HG03378 (cell line): ENCODE measurements at regions not wholly inside any gene's neighbourhood (a gene's known extent, or its start where the extent isn't known, plus 50 kb on each side); places are given as distances from the start of the nearest gene placed in this dataset.

ENCODE experiments used
- ATAC-seq: cut with Tn5 transposase; IDR thresholded peaks from one replicate; pipeline ENCODE4 v1.9.1; 2021; ENCODE audit warnings: mild to moderate bottlenecking, moderate library complexity; ENCODE audit not compliant: unreplicated experiment

DNA sequence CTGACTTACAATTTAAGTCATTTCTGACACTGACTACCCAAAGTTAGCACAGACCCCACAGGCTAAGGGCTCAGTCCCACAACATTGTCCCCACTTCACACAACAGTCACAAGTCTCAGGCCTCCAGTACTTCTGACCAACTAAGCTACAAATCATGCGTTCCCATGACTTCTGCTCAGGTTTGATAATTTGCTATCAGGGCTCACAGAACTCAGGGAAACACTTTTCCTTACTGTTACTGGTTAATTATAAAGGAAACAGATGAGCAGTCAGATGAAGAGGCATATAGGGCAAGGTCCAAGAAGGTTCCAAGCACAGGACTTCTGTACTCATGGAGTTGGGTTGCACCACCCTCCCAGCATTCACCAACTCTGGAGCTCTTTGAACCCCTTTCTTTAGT, 151.2 kb upstream of the TNR start:
- no peak for ATAC-seq

DNA sequence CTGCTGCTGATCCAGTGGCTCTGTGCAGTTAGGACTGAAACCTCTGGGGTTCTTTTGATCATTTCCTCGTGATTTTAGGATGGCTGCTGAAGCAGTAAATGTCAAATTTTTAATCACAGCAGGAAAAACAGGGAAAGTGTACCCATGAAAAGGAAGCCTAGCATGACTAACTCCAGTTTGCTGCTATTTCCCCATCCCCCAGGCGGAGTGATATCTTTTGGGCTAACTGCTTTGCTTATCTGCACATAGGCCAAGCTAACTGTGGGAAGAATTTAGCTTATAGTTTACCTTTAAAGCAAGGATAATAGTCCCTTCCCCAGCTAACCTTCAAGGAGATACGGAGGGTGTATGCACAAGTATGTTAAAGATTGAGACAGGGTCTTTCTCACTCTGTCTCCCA, 149.8 kb upstream of the TNR start:
- no peak for ATAC-seq

DNA sequence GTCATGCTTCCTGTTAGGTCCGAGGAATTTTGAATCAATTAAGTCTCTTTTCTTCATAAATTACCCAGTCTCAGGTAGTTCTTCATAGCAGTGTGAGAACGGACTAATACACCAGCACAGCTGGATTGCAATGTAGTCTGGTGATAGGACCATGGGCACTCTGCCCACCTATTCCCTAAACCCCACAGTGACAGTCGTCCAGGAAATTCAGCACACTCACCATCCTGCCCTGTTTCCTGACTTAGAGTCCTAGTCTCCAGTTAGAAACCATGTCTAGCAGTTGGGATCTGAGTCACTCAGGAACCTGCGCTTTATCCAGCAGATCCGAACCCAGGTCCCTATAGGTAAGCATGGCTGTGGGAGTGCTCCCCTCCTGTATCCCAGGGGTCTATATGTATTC, 149.3 kb upstream of the TNR start:
- ATAC-seq: no peak

DNA sequence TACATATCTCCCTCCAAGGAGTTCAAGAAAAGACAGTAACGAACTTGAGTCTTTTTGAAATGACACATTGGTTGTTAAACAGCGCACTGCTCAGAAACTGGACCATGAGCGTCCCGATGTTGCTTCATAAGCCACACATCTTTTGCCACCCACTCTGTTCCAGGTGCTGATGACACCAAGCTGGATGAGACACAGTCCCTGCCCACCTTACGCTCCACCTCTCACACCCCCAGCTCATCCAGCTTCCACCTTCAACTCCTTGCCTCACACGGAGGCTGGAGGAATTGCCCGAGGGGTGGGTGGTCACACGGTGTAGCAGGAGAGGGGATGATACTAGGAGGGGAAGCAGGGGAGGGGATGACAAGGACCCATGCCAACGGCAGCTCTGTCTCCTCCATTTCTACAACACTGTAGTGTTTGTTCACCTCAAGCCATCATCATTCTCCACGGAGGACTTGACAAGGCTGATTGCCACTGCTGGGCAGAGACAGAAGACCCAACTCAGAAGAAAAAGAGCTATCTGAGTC, 148.5 kb upstream of the TNR start:
- no peak for ATAC-seq

DNA sequence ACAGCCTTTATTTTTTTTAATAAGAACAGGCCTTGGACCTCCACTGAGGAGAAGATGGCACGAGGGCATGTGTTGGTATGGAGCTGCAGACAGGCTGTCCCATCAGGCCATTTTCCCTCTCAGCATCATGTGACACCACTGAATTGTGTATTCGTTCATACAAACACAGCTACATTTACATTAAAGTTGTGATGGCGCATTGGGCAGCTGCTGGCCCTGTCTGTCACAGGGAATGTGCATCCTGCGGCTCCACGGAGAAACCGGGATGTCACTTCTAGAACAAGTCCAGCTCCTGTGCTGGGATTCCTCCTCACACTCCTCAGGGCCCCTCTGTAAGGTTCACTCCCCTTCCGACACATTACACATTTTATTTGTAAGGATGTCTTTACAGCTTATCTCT, 147.6 kb upstream of the TNR start:
- ATAC-seq: no peak

DNA sequence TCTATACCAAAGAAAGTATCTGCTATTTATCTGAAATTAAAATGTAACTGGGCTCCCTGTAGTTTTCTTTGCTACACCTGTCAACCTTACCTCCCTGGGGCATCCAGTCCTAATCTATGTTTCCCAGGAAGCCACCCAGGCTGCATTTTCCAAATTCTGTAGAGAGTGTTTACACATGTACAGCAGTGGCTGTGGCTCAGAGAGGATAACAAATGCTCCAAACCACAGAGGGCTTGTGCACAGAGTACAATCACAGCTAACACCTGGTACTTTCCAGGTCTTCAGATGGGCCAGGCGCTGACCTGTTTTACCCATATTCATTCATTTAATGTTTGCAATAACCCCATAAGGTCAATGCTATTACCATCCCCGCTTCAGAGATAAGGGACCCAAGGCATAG, 146.5 kb upstream of the TNR start:
- ATAC-seq: no peak

DNA sequence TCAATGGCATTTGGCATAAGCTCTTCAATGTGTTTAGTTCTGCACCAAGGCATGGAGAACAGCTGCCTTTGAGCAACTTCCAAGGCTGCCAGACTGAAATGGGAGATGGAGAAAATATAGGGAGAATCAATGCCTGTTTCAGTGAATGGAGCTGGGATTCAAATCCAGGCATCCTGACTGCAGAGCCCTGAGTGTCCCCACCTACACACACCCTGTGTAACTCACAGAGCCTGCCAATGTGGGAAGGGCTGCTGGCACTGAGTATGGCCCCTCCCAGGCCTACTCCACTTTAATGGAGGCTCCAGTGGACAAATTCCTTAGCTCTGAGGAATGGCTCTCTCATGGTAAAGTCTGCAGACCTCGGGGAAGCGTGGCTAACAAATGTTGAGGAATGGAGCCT, 145.6 kb upstream of the TNR start:
- no peak for ATAC-seq

DNA sequence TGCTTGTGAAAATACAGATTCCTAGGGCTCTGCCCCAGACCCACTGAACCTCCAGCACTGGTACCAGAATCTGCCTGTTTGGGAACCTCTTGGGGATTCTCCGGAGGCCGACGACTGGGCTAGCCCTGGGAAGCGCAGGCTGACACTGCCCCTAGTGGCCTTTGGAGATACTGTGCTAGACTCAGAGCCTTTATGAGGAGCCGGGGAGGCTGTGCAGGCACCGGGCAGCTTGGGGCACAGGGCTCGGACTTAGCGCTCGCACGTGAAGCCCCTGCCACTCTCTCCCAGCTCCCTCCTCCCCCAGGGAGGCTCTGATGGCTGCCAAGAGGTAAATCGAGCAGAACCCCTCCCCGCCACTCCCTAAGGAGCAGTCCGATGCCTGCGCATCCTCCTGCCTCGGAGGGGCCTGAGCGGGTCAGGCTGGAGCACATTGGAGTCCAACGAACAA, 144.6 kb upstream of the TNR start:
- ATAC-seq: peak; percentile 78

DNA sequence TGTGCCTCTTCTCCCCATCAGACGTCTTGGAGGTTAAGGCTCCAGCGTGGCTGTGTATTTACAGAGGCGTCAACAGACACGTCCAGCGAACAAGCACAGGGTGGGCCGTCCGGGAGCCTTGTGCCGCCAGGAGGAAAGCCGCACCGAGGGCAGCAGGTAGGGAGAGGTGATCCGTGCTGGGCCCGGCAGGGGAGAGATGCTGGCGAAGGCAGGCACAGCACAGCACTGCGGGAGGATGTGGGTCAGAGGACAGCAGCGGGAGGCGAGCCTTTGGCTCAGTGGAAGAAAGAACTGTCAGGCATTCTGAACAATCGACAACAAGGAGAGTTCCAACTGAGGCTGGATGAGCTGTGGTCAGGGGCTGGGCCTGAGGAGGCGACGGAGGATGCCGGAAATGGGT, 144.1 kb upstream of the TNR start:
- ATAC-seq: no peak

DNA sequence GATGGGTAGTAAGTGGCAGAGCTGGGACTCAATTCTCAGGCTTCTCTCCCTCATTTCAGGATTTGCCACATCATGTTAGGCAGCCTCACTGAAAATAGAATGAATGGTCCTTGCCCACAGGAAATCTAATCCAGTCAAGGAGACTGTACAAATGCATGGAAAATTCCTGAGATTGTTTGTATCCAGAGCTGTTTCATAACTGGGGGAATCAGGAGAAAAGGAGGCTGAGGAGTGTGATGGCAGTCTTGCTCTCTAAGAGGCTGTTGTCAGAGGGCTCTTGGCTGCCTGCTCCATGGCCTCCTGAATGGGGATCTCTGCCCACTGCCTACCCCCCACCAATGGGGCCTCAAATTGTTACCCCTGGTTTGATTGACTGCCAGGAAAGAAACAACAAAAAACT, 141.9 kb upstream of the TNR start:
- no peak for ATAC-seq

DNA sequence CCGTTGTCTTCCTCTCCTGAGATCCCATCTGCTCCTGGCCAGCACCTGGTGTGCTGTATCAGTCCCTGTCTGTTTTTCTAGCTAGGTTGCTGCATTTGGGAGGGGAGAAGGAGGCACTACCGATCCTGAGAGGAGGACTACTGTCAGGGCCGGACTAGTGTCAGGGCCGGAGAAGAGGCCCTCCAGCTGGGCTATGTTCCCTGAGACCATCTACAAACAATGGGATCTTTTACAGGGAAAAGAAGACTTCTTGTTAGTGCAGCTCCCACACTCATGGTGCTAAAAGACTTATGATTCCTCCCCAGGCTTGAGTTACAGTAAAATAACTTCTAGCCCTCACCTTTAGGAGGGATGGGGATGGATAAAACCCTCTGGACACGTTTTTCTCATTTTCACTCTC, 141.0 kb upstream of the TNR start:
- no peak for ATAC-seq

DNA sequence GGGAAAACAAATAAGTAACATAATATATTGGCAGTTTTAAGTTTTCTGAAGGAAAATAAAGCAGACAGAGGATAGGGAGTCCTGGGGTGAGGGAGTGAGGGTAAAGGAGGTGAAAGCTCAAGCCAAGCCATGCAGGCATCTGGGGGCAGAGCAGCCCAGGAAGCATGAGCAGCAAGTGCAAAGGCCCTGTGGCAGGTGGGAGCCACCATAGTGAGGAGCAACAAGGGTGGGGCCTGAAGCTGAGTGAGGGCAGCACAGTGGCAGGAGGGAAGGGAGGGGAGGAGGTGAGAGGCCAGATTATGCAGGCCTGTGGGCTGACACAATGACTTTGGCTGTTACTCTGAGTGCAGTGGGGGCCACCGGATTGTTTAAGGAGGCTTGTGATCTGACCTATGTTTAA, 138.8 kb upstream of the TNR start:
- ATAC-seq: no peak

DNA sequence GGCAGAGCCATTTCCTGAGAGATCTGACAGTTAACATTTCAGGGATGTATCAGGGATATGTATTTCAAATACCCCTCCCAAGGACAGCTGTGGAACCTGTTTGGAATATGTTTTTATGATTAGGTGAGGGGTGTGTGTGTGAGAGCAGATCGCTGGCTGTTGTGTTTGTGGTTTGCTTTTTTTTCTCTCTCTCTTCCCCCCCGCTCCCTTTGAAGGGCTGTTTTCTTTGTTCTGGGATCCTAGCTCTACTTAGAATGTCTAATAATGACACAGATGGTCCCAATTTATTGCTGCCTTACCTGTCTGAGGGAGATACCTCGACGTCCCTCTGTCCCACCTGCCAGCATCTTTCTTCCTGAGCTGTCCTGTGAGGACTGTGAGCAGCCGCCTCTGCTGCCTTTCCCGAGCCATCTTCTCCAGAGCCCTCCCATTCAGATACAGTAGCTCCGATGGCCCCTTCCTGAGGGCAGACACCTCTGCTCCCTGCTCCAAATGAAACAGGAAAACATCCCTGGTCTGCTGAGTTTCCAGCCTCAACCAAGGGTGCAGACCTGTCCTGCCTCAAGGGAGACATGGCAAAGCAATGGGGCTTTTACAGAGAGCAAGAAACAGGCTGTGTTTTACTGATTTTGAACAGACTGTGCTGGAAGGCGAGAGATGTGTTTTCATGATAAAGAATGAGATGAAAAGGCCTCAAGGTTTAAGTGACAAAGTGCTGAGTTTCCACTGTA, 138.0 kb upstream of the TNR start:
- ATAC-seq: no peak

DNA sequence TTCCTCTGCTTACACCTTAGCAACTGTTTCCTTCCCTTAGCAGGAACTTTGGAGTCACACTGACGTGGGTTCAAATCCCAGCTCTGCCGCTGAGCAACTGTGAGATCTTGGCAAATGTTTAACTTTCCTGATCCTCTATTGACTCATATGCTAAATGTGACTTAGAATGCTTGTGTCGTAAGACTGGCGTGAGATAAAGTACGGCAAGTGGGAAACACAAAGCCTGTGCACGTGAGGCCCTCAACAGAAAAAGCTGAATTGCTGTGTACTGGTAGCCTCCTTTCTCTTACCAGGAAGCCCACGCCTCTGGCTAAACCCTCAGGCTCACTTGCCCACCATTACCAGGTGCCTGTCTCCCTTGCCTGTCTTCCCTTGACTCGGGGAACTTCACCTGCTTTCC, 135.4 kb upstream of the TNR start:
- ATAC-seq: no peak

DNA sequence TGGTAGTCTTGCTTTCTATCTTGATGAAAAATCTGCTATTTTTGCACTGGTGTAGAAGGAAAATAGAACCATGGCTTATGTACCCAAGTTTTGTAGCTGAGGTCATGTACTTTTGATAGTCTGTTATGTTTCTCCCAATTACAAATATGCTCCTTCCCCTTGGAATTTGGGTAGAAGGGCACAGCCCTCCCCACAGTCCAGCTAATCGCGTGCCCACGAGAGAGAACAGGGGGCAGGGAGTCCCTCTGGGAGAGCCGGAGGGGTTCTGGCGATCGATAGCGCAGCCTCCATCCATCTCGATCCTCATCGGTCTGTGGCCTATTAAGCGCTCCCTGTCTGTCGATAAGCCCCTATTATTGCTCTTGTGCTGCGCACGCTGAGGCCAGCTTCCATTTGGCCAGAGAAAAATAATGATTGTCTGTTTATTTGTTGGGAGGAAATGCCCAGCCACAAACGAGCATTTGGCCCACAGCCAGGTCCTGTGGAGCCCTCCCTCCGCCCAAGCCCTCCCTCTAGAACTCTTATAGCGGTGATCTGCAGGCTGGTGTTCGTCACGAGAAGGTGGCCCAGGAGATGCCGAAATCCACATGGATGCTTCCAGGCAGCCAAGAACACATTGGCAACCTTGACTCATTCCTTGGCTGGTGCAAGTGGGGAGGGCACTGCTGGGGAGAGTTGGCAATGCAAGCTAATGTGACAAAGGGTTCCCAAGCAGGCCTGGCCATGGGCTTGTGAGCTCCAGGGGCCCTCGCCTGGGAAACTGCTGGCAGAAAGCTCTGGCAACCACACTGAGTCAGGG, 134.7 kb upstream of the TNR start:
- ATAC-seq: no peak

DNA sequence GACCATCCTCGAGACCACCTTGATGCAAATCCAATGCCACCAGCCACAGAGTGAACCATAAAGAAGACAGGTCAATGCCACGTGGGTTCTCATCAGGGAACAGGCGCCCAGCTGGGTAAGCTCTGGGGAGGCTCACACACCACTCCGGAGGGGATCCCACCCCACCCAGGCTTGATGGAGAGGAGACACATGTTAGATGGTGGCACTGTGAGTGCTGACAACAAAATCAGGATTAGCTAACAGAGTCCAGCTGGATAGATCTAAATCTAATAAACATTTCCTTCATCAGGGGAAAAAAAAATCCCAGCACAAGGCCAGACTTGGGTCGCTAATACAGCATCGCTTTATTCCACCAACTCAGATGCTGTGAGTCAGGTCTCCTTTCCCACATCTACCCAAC, 132.2 kb upstream of the TNR start:
- ATAC-seq: no peak

DNA sequence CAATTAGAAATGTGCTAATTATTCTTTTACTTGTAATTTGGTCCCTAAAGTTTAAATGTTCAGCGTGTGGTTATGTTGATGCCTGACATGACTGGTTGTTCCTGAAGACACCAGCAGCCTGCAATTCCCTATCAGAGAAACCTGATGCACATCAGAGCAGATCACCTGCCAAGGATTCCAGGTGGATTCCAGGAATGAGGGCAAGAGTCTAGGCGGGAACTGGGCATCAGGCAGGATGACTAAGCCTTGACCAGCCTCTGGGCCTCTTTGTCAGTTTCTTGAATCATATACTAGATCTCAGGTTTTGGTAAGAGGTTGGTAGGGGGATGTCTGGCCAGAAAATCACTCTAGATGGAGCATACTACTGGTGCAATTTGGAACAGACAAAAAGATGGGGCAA, 130.7 kb upstream of the TNR start:
- ATAC-seq: no peak

DNA sequence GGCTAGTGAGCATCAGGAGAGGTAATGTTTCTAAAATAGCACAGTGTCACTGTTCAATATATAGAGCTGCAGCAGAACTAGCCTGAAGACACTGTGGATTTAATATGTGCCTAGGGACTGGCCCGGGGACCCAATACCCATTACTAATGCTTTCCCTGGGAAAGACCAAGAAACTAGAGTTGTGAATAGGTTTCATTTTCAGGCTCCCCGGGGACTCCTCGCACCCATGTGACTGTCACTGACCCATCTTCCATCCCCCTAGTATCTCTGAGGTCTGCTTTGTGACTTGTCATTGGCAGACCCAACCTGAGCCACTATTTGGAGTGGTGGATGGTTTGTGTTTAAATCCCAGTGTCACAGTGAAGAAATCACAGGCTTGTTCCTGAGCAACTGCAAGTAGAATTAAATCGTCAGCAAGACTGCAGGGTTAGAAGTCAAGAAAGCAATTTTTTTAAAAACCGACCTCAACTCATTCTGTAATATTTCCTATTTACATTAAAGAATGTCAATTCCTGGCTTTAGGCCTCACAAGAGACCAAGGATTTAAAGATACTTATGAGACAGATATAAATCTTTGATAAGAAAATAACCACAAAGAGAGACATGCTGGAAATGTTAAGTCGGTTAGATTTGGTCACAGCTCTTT, 130.0 kb upstream of the TNR start:
- peak; percentile 89 for ATAC-seq

DNA sequence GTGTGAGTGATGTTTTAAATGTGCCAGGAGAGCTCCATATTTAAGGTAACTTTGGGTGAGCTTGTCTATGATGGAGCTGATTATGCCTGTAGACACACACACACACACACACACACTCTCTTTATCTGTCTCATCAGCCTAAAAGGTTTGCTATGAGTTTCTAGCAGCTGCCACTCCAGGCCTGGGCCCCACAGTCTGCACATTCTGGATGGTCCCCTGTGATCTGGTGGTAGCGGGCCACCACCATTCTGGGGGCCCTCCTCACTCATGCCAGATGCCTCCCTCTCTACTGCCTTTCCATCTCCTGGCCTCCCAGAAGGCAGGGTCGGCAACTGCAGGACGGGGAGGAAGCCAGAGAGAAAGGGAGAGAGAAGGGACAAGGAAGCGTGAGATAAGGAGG, 129.2 kb upstream of the TNR start:
- no peak for ATAC-seq

DNA sequence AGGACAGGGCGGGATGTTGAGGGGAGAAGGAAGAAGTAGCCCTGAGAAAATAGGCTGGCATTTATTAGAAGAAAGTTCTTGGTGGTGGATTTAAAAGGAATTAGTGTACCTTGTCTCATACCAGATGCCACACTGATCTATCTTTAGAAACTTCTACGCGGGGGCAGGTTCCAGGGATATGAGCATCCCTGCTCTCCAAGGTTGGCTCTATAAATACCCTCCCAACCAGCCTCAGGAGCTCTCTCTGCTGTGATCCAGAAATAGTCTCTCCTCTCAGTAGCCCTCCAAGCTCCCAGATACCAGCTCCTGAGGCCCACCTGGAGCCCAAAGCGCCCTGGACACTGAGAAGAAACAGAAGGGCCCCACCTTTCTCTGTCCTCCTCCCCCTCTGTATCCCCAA, 128.3 kb upstream of the TNR start:
- no peak for ATAC-seq

DNA sequence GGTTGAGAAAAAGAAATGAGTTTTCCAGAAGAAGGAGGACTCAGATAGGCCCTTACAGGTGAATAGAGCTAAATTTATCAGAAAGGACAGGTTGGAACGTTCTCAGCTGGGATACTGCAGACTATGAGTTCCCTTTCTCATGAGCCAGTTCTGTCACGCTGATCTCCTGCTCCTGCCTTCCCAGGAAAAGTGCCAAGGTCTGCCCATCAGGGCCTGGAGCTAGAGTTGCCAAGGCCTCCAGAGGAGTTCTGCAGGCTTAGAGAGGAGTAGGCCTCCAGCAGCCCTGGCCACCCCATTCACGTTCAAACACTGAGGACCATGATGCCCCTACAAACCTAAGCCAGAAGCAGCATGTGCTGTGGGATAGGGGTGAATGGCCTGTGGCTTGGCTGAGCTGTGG, 126.8 kb upstream of the TNR start:
- no peak for ATAC-seq

DNA sequence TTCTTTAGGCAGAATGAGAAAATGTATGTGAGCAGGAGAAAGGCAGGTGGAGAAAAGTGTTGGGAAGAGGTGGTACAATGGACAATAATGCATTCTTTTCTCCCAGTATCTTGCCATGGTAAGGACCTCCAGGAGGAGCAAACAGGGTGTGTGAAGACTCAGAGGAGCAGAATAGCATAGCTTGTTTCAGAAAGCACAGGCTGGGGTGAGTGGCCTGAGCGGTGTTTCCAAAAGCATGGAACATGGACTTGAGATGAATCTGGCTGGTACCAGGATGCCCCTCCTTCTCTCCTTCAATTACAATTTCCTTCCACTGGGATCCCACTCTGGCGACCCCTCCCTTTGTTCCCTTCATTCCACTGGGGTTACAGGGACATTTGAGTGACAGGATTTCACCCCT, 123.4 kb upstream of the TNR start:
- ATAC-seq: no peak
